GM23248 (cell line): ENCODE measurements at regions not wholly inside any gene's neighbourhood (a gene's known extent, or its start where the extent isn't known, plus 50 kb on each side); places are given as distances from the start of the nearest gene placed in this dataset.

ENCODE experiments used
- EZH2 ChIP-seq: fragments of 200-600 bp; sonication (generic); IDR thresholded peaks from 2 replicates; pipeline ENCODE4 v1.6.1; 2018; ENCODE audit warnings: antibody characterized with exemption, mild to moderate bottlenecking; ENCODE audit not compliant: insufficient read depth, poor library complexity, severe bottlenecking
- EZH2phosphoT487 ChIP-seq: fragments of 200-600 bp; sonication (generic); IDR thresholded peaks from 2 replicates; pipeline ENCODE4 v1.6.1; 2018; ENCODE audit warnings: antibody characterized with exemption, moderate library complexity, mild to moderate bottlenecking, low read depth; ENCODE audit not compliant: insufficient read depth

GRCh38 chr2:239905306-239905705 is 119.8 kb downstream of the NDUFA10 start:
- TF ChIP-seq EZH2phosphoT487 (no peak), EZH2 (no peak)
